ENCODE measurements at regions not wholly inside any gene's neighbourhood (a gene's known extent, or its start where the extent isn't known, plus 50 kb on each side); places are given as distances from the start of the nearest gene placed in this dataset.
"Not testable (repeated sequence)": the region's sequence is repeated elsewhere in the genome, so short reads cannot be mapped to it uniquely, and the experiment has no call there.

DNA sequence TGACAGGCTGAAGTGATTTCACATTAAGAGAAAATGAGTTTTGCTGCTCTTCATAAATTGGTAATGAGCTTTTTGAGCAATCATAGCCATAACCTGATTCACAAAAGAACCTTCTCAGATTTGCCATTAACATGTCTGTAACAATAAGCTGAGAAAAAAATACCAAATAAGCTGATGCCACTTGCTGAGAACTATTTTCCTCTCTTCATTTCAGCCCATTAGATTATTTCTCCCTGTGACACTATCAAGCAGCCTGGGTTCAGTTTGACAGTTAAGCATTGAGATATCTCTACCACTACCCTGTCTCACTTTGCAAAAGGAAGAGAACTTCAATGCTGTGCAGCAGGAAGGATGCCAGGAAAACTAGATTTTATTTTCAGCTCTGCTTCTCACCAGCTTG, 673.9 kb downstream of the TRIB2 start:
- peaks cover 0 to 7% (median 0%) of the 10 kb centered on the region in 4 donors for H3K9me3 ChIP-seq
- no peaks in the 10 kb centered on the region for H3K27me3 ChIP-seq
- DNase-seq (ENCODE audit: extremely low spot score): no peak
- no peak overlapping the region for H3K27ac ChIP-seq (replicated peaks in 1 of 4)
- no peak overlapping the region for H3K4me3 ChIP-seq
- no peaks in the 10 kb centered on the region for H3K4me1 ChIP-seq
- no peak for TF ChIP-seq POLR2AphosphoS5 (IDR thresholded peaks at IDR 0.05)
- TF ChIP-seq, protein P1, sequence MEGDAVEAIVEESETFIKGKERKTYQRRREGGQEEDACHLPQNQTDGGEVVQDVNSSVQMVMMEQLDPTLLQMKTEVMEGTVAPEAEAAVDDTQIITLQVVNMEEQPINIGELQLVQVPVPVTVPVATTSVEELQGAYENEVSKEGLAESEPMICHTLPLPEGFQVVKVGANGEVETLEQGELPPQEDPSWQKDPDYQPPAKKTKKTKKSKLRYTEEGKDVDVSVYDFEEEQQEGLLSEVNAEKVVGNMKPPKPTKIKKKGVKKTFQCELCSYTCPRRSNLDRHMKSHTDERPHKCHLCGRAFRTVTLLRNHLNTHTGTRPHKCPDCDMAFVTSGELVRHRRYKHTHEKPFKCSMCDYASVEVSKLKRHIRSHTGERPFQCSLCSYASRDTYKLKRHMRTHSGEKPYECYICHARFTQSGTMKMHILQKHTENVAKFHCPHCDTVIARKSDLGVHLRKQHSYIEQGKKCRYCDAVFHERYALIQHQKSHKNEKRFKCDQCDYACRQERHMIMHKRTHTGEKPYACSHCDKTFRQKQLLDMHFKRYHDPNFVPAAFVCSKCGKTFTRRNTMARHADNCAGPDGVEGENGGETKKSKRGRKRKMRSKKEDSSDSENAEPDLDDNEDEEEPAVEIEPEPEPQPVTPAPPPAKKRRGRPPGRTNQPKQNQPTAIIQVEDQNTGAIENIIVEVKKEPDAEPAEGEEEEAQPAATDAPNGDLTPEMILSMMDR (IDR thresholded peaks at IDR 0.05): no peak
- no peak for TF ChIP-seq POLR2A (IDR thresholded peaks at IDR 0.05; ENCODE audit: low read depth)
- no peak for TF ChIP-seq EP300 (IDR thresholded peaks at IDR 0.05)
- no peaks in the 10 kb centered on the region for H3K36me3 ChIP-seq
- intact Hi-C loops (cut with DNase I): no loop called here

DNA sequence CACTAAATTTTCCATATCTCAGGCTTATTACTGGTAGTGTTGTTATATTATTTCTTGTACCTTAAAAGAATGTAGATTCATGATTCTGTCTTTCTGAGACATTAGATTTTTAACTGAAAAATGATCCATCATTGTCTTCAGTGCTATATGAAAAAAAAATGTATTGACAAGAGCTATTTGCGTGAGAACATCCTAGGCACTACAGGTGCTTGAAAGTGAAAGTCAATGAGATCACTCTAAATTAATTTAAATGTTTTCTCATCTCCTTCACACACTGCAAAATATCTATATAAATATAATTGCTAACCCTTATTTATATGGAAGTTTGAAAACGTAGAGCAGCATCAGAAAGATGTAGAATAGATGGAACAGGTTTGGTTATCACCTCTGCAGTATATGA, 684.6 kb downstream of the TRIB2 start:
- TF ChIP-seq EP300 (IDR thresholded peaks at IDR 0.05) (no peak), POLR2AphosphoS5 (IDR thresholded peaks at IDR 0.05) (no peak), POLR2A (IDR thresholded peaks at IDR 0.05; ENCODE audit: low read depth) (no peak)
- TF ChIP-seq, protein P1 (IDR thresholded peaks at IDR 0.05): no peak
- Histone ChIP-seq H3K4me3 (no peak overlapping the region), H3K36me3 (no peaks in the 10 kb centered on the region), H3K27ac (replicated peaks in 1 of 4) (no peak overlapping the region), H3K9me3 (peaks cover 0 to 7% (median 2%) of the 10 kb centered on the region in 4 donors), H3K27me3 (no peaks in the 10 kb centered on the region), H3K4me1 (no peaks in the 10 kb centered on the region)
- 74% methylated on average over 2 of the region's 2 CpGs for WGBS
- intact Hi-C loops (cut with DNase I): no loop called here
- DNase-seq (ENCODE audit: extremely low spot score): no peak

DNA sequence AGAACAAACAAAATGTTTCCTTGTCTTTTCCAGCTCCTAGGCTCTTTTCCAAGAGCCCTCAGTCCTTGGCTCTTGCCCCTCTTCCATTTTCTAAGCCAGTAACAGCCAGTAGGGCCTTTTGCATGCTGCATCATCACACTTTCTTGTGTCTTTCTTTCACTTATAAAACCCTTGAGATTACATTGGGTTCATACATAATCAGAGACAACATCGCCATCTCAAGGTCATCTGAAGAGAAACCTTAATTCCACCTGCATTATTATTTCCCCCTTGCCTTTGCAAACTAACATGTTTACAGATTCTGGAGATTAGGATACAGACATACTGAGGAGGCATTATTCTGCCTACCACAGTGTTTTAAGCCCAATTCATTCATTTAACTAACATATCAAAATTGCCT, 697.3 kb downstream of the TRIB2 start:
- DNase-seq (ENCODE audit: extremely low spot score): no peak
- intact Hi-C loops (cut with DNase I): no loop called here
- Histone ChIP-seq H3K4me1 (no peaks in the 10 kb centered on the region), H3K27me3 (no peaks in the 10 kb centered on the region), H3K36me3 (no peaks in the 10 kb centered on the region), H3K4me3 (no peak overlapping the region), H3K9me3 (peaks cover 0 to 3% (median 0%) of the 10 kb centered on the region in 4 donors), H3K27ac (replicated peaks in 1 of 4) (no peak overlapping the region)
- 83% methylated on average over 1 of the region's 1 CpG for WGBS
- no peak for TF ChIP-seq POLR2AphosphoS5 (IDR thresholded peaks at IDR 0.05)
- no peak for TF ChIP-seq EP300 (IDR thresholded peaks at IDR 0.05)
- no peak for TF ChIP-seq POLR2A (IDR thresholded peaks at IDR 0.05; ENCODE audit: low read depth)
- TF ChIP-seq, protein P1 (IDR thresholded peaks at IDR 0.05): no peak

DNA sequence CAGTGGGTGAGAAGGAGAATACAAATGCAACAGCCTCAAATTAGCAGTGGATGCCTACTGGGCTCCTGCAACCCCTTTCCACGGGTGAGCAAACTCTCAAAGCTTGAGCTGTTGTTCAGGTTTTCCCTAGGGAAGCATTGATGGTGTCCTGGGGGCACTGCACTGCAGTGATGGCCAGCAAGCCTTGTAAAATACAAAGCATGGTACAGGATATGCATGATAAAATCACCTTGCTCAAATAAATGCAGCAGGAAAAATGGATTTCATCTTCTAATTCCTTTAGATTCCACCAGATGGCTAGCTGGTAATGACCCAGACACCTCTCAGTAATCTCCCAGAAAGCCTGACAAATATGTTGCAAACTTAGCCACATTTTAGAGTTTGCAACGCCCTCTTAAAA, 698.2 kb downstream of the TRIB2 start:
- DNase-seq (ENCODE audit: extremely low spot score): no peak
- H3K36me3 ChIP-seq: no peaks in the 10 kb centered on the region
- no peaks in the 10 kb centered on the region for H3K27me3 ChIP-seq
- intact Hi-C loops (cut with DNase I): no loop called here
- no peak overlapping the region for H3K4me3 ChIP-seq
- no peaks in the 10 kb centered on the region for H3K4me1 ChIP-seq
- no peak for TF ChIP-seq POLR2AphosphoS5 (IDR thresholded peaks at IDR 0.05)
- TF ChIP-seq, protein P1 (IDR thresholded peaks at IDR 0.05): no peak
- TF ChIP-seq POLR2A (IDR thresholded peaks at IDR 0.05; ENCODE audit: low read depth): no peak
- no peak for TF ChIP-seq EP300 (IDR thresholded peaks at IDR 0.05)
- H3K27ac ChIP-seq (replicated peaks in 1 of 4): no peak overlapping the region
- H3K9me3 ChIP-seq: peaks cover 0 to 3% (median 0%) of the 10 kb centered on the region in 4 donors
- WGBS: 38% methylated on average over 2 of the region's 2 CpGs

DNA sequence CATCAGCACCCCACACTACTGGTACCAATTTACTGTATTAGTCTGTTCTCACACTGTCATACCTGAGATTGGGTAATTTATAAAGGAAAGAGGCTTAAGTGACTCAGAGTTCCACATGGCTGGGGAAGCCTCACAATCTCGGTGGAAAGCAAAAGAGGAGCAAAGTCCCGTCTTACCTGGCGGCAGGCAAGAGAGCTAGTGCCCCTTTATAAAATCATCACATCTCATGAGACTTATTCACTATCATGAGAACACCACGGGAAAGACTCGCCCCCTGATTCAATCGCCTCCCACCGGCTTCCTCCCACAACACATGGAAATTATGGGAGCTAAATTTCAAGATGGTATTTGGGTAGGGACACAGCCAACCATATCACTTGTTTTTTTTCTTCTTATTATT, 717.2 kb downstream of the TRIB2 start:
- intact Hi-C loops (cut with DNase I): no loop called here
- Histone ChIP-seq H3K36me3 (no peaks in the 10 kb centered on the region), H3K9me3 (no peaks in the 10 kb centered on the region), H3K27me3 (no peaks in the 10 kb centered on the region), H3K27ac (replicated peaks in 1 of 4) (no peak overlapping the region), H3K4me3 (no peak overlapping the region), H3K4me1 (no peaks in the 10 kb centered on the region)
- TF ChIP-seq, protein P1 (IDR thresholded peaks at IDR 0.05): no peak
- no peak for TF ChIP-seq POLR2A (IDR thresholded peaks at IDR 0.05; ENCODE audit: low read depth)
- no peak for TF ChIP-seq EP300 (IDR thresholded peaks at IDR 0.05)
- no peak for TF ChIP-seq POLR2AphosphoS5 (IDR thresholded peaks at IDR 0.05)
- 85% methylated on average over 7 of the region's 7 CpGs for whole genome bisulfite sequencing
- no peak for DNase-seq (ENCODE audit: extremely low spot score)

DNA sequence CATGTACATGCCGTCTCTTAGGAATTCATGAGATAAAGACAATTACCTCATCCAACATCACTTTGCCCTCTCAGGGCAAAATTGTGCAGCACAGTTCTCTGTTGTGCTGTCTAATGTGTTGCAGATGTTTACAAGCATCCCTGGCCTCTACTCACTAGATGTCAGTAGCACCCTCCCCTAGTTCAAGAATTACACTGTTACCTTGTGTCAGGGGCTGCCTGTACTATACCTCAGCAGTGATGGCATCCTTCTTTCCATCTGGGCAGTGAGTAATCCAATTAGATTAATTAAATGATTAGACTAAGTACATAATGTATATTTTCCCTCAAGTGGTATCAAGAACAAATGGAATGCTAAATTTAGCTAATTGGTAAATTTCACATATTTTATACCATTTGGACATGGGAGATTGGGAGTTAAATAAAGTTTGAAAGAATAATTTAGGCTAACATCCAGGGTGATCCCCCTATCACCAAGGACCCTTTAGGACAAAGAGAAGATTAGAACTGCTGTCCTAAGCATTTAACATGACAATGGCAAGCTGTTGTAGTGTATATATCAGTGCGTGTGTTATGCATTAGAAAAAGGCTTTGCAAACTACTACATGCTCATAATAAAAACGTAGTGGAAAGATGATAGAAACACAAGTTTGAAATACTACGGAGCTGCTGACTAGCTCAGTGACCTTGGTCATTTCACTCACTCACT, 727.0 kb downstream of the TRIB2 start:
- H3K27me3 ChIP-seq; H3K4me3 ChIP-seq; H3K27ac ChIP-seq (replicated peaks in 1 of 4); H3K9me3 ChIP-seq; H3K36me3 ChIP-seq; intact Hi-C loops (cut with DNase I); H3K4me1 ChIP-seq; DNase-seq (ENCODE audit: extremely low spot score): not testable (repeated sequence)
- 39% methylated on average over 4 of the region's 4 CpGs for WGBS
